ENCODE measurements at regions not wholly inside any gene's neighbourhood (a gene's known extent, or its start where the extent isn't known, plus 50 kb on each side); places are given as distances from the start of the nearest gene placed in this dataset.

GRCh38 chr11:88448131-88448670, 110.7 kb upstream of the CTSC start:
- no peak overlapping the region for H3K27ac Mint-ChIP-seq (ENCODE audit: unreplicated experiment)
- H3K4me3 Mint-ChIP-seq (ENCODE audit: unreplicated experiment): no peak overlapping the region
- DNase-seq (ENCODE audit: low spot score): no peak
- no peaks in the 10 kb centered on the region for H3K36me3 Mint-ChIP-seq (ENCODE audit: low read depth, unreplicated experiment)
- H3K9me3 Mint-ChIP-seq (ENCODE audit: unreplicated experiment): no peaks in the 10 kb centered on the region
- H3K4me1 Mint-ChIP-seq (ENCODE audit: unreplicated experiment): no peaks in the 10 kb centered on the region
- H3K27me3 Mint-ChIP-seq (ENCODE audit: unreplicated experiment): peaks cover 2% of the 10 kb centered on the region
- TF ChIP-seq CTCF (IDR thresholded peaks at IDR 0.05; ENCODE audit: unreplicated experiment): no peak

GRCh38 chr11:88447281-88447680, 109.7 kb upstream of the CTSC start:
- no peaks in the 10 kb centered on the region for H3K36me3 Mint-ChIP-seq (ENCODE audit: low read depth, unreplicated experiment)
- no peak overlapping the region for H3K4me3 Mint-ChIP-seq (ENCODE audit: unreplicated experiment)
- DNase-seq (ENCODE audit: low spot score): no peak
- TF ChIP-seq CTCF (IDR thresholded peaks at IDR 0.05; ENCODE audit: unreplicated experiment): no peak
- no peaks in the 10 kb centered on the region for H3K4me1 Mint-ChIP-seq (ENCODE audit: unreplicated experiment)
- peaks cover 2% of the 10 kb centered on the region for H3K27me3 Mint-ChIP-seq (ENCODE audit: unreplicated experiment)
- H3K9me3 Mint-ChIP-seq (ENCODE audit: unreplicated experiment): no peaks in the 10 kb centered on the region
- H3K27ac Mint-ChIP-seq (ENCODE audit: unreplicated experiment): no peak overlapping the region

GRCh38 chr11:88439356-88439755, 101.8 kb upstream of the CTSC start:
- peaks cover 4% of the 10 kb centered on the region for H3K4me1 Mint-ChIP-seq (ENCODE audit: unreplicated experiment)
- no peak overlapping the region for H3K27ac Mint-ChIP-seq (ENCODE audit: unreplicated experiment)
- no peak overlapping the region for H3K4me3 Mint-ChIP-seq (ENCODE audit: unreplicated experiment)
- peaks cover 5% of the 10 kb centered on the region for H3K36me3 Mint-ChIP-seq (ENCODE audit: low read depth, unreplicated experiment)
- H3K9me3 Mint-ChIP-seq (ENCODE audit: unreplicated experiment): no peaks in the 10 kb centered on the region
- TF ChIP-seq CTCF (IDR thresholded peaks at IDR 0.05; ENCODE audit: unreplicated experiment): no peak
- DNase-seq (ENCODE audit: low spot score): no peak
- no peaks in the 10 kb centered on the region for H3K27me3 Mint-ChIP-seq (ENCODE audit: unreplicated experiment)

GRCh38 chr11:88438721-88439120, 101.2 kb upstream of the CTSC start:
- no peak for TF ChIP-seq CTCF (IDR thresholded peaks at IDR 0.05; ENCODE audit: unreplicated experiment)
- H3K9me3 Mint-ChIP-seq (ENCODE audit: unreplicated experiment): no peaks in the 10 kb centered on the region
- peaks cover 5% of the 10 kb centered on the region for H3K36me3 Mint-ChIP-seq (ENCODE audit: low read depth, unreplicated experiment)

GRCh38 chr11:88435415-88435814, 97.9 kb upstream of the CTSC start:
- H3K4me3 Mint-ChIP-seq (ENCODE audit: unreplicated experiment): no peak overlapping the region
- H3K4me1 Mint-ChIP-seq (ENCODE audit: unreplicated experiment): peaks cover 4% of the 10 kb centered on the region
- H3K27me3 Mint-ChIP-seq (ENCODE audit: unreplicated experiment): no peaks in the 10 kb centered on the region
- no peak for TF ChIP-seq CTCF (IDR thresholded peaks at IDR 0.05; ENCODE audit: unreplicated experiment)
- DNase-seq (ENCODE audit: low spot score): no peak
- H3K27ac Mint-ChIP-seq (ENCODE audit: unreplicated experiment): no peak overlapping the region
- H3K36me3 Mint-ChIP-seq (ENCODE audit: low read depth, unreplicated experiment): peaks cover 5% of the 10 kb centered on the region
- H3K9me3 Mint-ChIP-seq (ENCODE audit: unreplicated experiment): no peaks in the 10 kb centered on the region

More at GRCh38 chr11:88438721-88439120, 101.2 kb upstream of the CTSC start:
- DNase-seq (ENCODE audit: low spot score): no peak
- H3K27ac Mint-ChIP-seq (ENCODE audit: unreplicated experiment): peak overlapping the region; percentile 43
- H3K4me1 Mint-ChIP-seq (ENCODE audit: unreplicated experiment): peaks cover 4% of the 10 kb centered on the region
- H3K4me3 Mint-ChIP-seq (ENCODE audit: unreplicated experiment): no peak overlapping the region
- no peaks in the 10 kb centered on the region for H3K27me3 Mint-ChIP-seq (ENCODE audit: unreplicated experiment)
